Body of pancreas (tissue), 4 donors: ENCODE measurements at regions not wholly inside any gene's neighbourhood (a gene's known extent, or its start where the extent isn't known, plus 50 kb on each side); places are given as distances from the start of the nearest gene placed in this dataset.
"Not testable (repeated sequence)": the region's sequence is repeated elsewhere in the genome, so short reads cannot be mapped to it uniquely, and the experiment has no call there.

Experiments
- ATAC-seq: fragments of 150-250 bp; one replicate; pipeline ENCODE4 v1.9.1; 2016
- DNase-seq, 4 donors: peaks; one replicate each; pipeline ENCODE4 v3.0.0-alpha.2; 2019
- H3K27ac ChIP-seq, 4 donors: fragments of 200-600 bp; sonication (generic); 1 replicate in 3 of 4; 2 replicates in 1 of 4; pipeline versions ENCODE4 v1.5.1 to v1.6.1; 2016 to 2019; ENCODE audit warnings: mild to moderate bottlenecking in 1 of 4, mixed read lengths in 1 of 4, moderate library complexity in 1 of 4
- H3K27me3 ChIP-seq, 2 donors: fragments of 200-600 bp; sonication (generic); one replicate each; pipeline ENCODE4 v1.6.0; 2016; ENCODE audit warnings: mild to moderate bottlenecking in 1 of 2
- H3K36me3 ChIP-seq, 2 donors: fragments of 200-600 bp; sonication (generic); replicated peaks in 1 of 2; 2 replicates each; pipeline ENCODE4 v1.5.1; 2016; ENCODE audit warnings: low read depth in 2 of 2; ENCODE audit not compliant: insufficient read depth in 1 of 2
- H3K4me1 ChIP-seq: fragments of 200-600 bp; sonication (generic); one replicate; pipeline ENCODE4 v1.6.0; 2016
- H3K4me3 ChIP-seq, 2 donors: fragments of 200-600 bp; sonication (generic); 1 replicate in 1 of 2; 2 replicates in 1 of 2; pipeline ENCODE4 v1.5.1; 2016 to 2019
- H3K9me3 ChIP-seq, 3 donors: fragments of 200-600 bp; sonication (generic); 1 replicate in 2 of 3; 2 replicates in 1 of 3; pipeline ENCODE4 v1.5.1; 2016
- CTCF ChIP-seq, 7 experiments: fragments of 450-650 bp in 4 of 7; fragments of 200-600 bp in 3 of 7; sonication (generic) in 3 of 7; IDR thresholded peaks; one replicate each; pipeline ENCODE4 v1.5.1; 2016 to 2019; ENCODE audit warnings: antibody characterized with exemption in 7 of 7
- POLR2A ChIP-seq, 3 donors: fragments of 450-650 bp; IDR thresholded peaks; one replicate each; pipeline ENCODE4 v1.6.1; 2016; ENCODE audit warnings: antibody characterized with exemption in 3 of 3, mild to moderate bottlenecking in 2 of 3
- WGBS, 2 donors: methylation state at CpG; one replicate each; pipeline ENCODE4 v1.1.5; 2017; 5-methylcytosine and 5-hydroxymethylcytosine counted together
- intact Hi-C: fragments of 100-400 bp; cut with DNase I; formaldehyde crosslinking; loops from one replicate; pipeline ENCODE4 v1.15.1; 2023

- no peak for TF ChIP-seq POLR2A (IDR thresholded peaks at IDR 0.05)
- TF ChIP-seq CTCF (IDR thresholded peaks at IDR 0.05): peak in 4 of 7 experiments; percentile 34 to 57 (median 42)
- Histone ChIP-seq H3K27me3 (no peaks in the 10 kb centered on the region), H3K4me3 (no peak overlapping the region), H3K27ac (no peak overlapping the region), H3K9me3 (no peaks in the 10 kb centered on the region), H3K36me3 (no peaks in the 10 kb centered on the region), H3K4me1 (no peaks in the 10 kb centered on the region)
- DNase-seq (peak in 2 of 4 donors; percentile 34 to 57), ATAC-seq (peak; percentile 47)
- intact Hi-C loops: no loop called here
These were observed 262.6 kb upstream of the BTG1 start for GRCh38 chr12:92408072-92408900.

- intact Hi-C loops, H3K9me3 ChIP-seq, H3K27ac ChIP-seq, H3K4me3 ChIP-seq, H3K27me3 ChIP-seq, H3K36me3 ChIP-seq, ATAC-seq, DNase-seq, H3K4me1 ChIP-seq: not testable (repeated sequence)
- WGBS, 2 donors: 92 to 94% methylated on average over 21 to 39 of the region's 40 CpGs
These were observed 260.9 kb upstream of the BTG1 start for GRCh38 chr12:92406404-92407070.

- intact Hi-C loops, ATAC-seq, H3K36me3 ChIP-seq, H3K27me3 ChIP-seq, H3K9me3 ChIP-seq, H3K4me1 ChIP-seq, H3K27ac ChIP-seq, H3K4me3 ChIP-seq, DNase-seq: not testable (repeated sequence)
- TF ChIP-seq POLR2A (IDR thresholded peaks at IDR 0.05): peak in 1 of 3 donors; percentile 15
- WGBS, 2 donors: 89% methylated on average over 16 of the region's 16 CpGs
These were observed 260.2 kb upstream of the BTG1 start for GRCh38 chr12:92405801-92406251.

GRCh38 chr12:92404921-92405320 is 259.3 kb upstream of the BTG1 start:
- H3K27ac ChIP-seq: no peak overlapping the region
- no peak for ATAC-seq

GRCh38 chr12:92404259-92404894 is 258.7 kb upstream of the BTG1 start:
- H3K27ac ChIP-seq: no peak overlapping the region
- no peaks in the 10 kb centered on the region for H3K9me3 ChIP-seq
- 77 to 97% methylated on average over 1 of the region's 1 CpG for WGBS, 2 donors
- no peak for TF ChIP-seq CTCF (IDR thresholded peaks at IDR 0.05)
- no peak for TF ChIP-seq POLR2A (IDR thresholded peaks at IDR 0.05)
- ATAC-seq (no peak), DNase-seq (no peak)
- H3K4me3 ChIP-seq: no peak overlapping the region
- no peaks in the 10 kb centered on the region for H3K4me1 ChIP-seq
- H3K27me3 ChIP-seq: no peaks in the 10 kb centered on the region
- intact Hi-C loops: no loop called here
- H3K36me3 ChIP-seq: no peaks in the 10 kb centered on the region

More at GRCh38 chr12:92404921-92405320, 259.3 kb upstream of the BTG1 start:
- no peaks in the 10 kb centered on the region for H3K36me3 ChIP-seq
- no peaks in the 10 kb centered on the region for H3K27me3 ChIP-seq
- no peak for DNase-seq
- intact Hi-C loops: no loop called here
- 78 to 91% methylated on average over 1 of the region's 1 CpG for WGBS, 2 donors
- no peak for TF ChIP-seq POLR2A (IDR thresholded peaks at IDR 0.05)
- no peak for TF ChIP-seq CTCF (IDR thresholded peaks at IDR 0.05)
- H3K4me1 ChIP-seq: no peaks in the 10 kb centered on the region
- H3K4me3 ChIP-seq: no peak overlapping the region
- H3K9me3 ChIP-seq: no peaks in the 10 kb centered on the region
